ENCODE measurements at regions not wholly inside any gene's neighbourhood (a gene's known extent, or its start where the extent isn't known, plus 50 kb on each side); places are given as distances from the start of the nearest gene placed in this dataset.

DNA sequence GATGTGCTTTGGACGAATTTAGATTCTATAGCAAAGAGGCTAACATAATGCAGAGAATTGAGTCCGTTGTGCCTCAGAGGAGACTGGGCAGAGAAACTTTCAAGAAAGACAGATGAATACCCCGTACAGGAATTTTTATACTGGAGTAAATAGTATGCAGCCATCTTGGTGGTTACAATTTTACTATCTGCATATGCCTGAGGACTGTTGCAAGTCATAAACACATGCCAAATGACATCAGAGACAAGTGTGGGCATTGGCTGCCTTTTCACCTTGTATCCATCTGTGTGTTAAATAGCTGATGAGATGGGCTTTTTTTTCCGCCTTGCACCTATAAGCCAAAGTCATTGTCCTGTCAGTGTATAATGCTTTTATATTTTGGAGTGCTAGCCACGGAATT is 267.5 kb upstream of the SP4 start:
- no peak for FAIRE-seq
- no peak for TF ChIP-seq CTCF (IDR thresholded peaks at IDR 0.05; ENCODE audit: insufficient read depth, missing control alignments)
- DNase-seq (ENCODE audit: insufficient read length, low spot score), result no peak

GRCh38 chr7:21167942-21168341 is 259.9 kb upstream of the SP4 start:
- no peak for TF ChIP-seq CTCF (IDR thresholded peaks at IDR 0.05; ENCODE audit: insufficient read depth, missing control alignments)
- no peak for DNase-seq (ENCODE audit: insufficient read length, low spot score)
- FAIRE-seq, result no peak

DNA sequence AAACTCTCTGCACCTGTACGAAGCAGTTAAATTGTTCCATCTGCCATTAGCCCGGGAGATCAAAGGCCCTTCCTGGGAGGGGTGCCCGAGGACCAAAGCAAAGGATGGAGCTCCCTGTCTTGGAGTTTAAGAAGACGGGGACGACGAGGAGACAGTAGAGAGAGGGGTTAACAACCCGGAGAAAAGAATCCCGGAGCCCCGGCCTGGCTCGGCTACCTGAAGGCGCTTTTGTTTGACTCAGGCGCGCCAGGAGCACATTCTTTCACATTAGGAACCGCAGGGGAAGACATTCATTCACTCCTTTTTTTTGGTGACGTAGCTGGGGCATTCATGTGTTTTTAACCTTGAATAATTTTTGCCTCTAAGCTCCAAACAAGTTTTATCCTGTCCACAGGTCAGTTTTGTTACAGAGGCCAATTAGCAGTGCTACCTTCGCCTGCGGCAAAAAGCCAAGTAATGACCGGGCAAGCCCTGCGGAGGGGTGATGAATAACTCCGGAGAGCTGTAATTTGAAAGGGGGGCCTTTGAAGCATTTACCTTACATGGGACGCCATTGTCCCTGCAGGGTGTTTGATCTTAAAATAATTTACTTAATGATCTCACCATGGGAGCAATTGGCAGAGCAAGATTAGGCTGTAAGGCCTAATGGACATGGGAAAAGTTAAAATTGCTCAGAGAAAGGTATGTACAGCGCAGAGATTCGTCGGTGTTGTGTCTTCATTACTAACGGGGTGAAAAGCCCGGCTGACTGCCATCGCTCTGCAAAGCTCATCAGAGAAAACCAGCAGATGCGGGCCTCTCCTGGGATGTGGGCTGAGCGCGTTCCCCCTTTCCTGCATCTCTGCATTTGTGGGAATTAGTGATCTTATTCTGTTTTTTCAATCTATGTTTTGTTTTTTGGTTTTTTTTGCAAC is 258.0 kb upstream of the SP4 start:
- no peak for FAIRE-seq
- no peak for TF ChIP-seq CTCF (IDR thresholded peaks at IDR 0.05; ENCODE audit: insufficient read depth, missing control alignments)
- DNase-seq (ENCODE audit: insufficient read length, low spot score), result no peak

GRCh38 chr7:21172800-21173199 is 255.1 kb upstream of the SP4 start:
- FAIRE-seq (no peak), DNase-seq (ENCODE audit: insufficient read length, low spot score) (no peak)
- TF ChIP-seq CTCF (IDR thresholded peaks at IDR 0.05; ENCODE audit: insufficient read depth, missing control alignments), result no peak

GRCh38 chr7:21173436-21173835 is 254.4 kb upstream of the SP4 start:
- FAIRE-seq (no peak), DNase-seq (ENCODE audit: insufficient read length, low spot score) (no peak)
- TF ChIP-seq CTCF (IDR thresholded peaks at IDR 0.05; ENCODE audit: insufficient read depth, missing control alignments), result no peak

GRCh38 chr7:21175714-21176113 is 252.2 kb upstream of the SP4 start:
- DNase-seq (ENCODE audit: insufficient read length, low spot score) (no peak), FAIRE-seq (no peak)
- TF ChIP-seq CTCF (IDR thresholded peaks at IDR 0.05; ENCODE audit: insufficient read depth, missing control alignments), result no peak

- DNase-seq (ENCODE audit: insufficient read length, low spot score), result no peak
- FAIRE-seq, result no peak
- no peak for TF ChIP-seq CTCF (IDR thresholded peaks at IDR 0.05; ENCODE audit: insufficient read depth, missing control alignments)
Measured at GRCh38 chr7:21184942-21185652, 242.8 kb upstream of the SP4 start.
